Kidney capillary endothelial cell (primary cell): ENCODE measurements at regions not wholly inside any gene's neighbourhood (a gene's known extent, or its start where the extent isn't known, plus 50 kb on each side); places are given as distances from the start of the nearest gene placed in this dataset.

Experiments used
- DNase-seq: peaks from one replicate; pipeline ENCODE4 v3.0.0-alpha.2; 2018; ENCODE audit warnings: low spot score

- no peak for DNase-seq
These were observed 252.4 kb upstream of the FAT4 start for GRCh38 chr4:125062115-125063050.

GRCh38 chr4:125060376-125060775 lies 254.4 kb upstream of the FAT4 start:
- no peak for DNase-seq

GRCh38 chr4:125049711-125050110 lies 265.0 kb upstream of the FAT4 start:
- DNase-seq: no peak

DNA sequence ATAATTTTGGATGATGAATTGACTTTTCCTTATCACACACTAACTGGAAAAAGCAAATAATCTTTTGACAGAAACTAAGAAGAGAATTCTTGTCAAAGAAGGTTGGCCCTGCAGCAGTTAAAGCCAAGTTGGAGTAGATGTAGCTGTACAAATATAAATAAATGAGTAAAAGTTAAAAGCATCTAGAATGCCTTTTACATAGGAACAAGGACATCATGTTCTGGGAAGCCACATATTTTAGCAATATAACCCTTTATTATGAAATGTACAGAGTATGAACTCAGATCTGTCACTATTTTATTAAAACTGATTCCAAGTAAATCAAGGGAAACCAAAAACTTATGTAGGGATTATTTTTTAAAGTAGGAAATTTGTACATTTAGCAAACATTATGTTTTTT lies 269.4 kb upstream of the FAT4 start:
- no peak for DNase-seq

DNA sequence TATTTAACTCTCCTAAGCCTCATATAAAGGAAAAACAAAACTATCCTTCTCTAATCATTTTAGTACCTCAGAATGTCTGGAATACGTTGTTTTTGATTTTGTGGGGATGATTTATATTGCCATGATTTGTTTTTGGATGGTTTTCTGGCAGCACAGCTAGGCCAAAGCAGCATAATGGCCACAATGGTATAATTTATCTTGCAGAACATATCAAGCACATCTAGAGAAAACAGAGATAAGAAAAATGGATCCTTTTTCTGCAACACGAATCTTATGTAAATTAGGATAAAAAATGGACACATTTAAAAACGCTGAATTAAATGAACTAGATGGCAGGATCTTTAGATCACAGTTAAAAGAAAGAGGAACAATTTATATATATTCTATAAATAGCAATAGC lies 269.9 kb upstream of the FAT4 start:
- DNase-seq: no peak

DNA sequence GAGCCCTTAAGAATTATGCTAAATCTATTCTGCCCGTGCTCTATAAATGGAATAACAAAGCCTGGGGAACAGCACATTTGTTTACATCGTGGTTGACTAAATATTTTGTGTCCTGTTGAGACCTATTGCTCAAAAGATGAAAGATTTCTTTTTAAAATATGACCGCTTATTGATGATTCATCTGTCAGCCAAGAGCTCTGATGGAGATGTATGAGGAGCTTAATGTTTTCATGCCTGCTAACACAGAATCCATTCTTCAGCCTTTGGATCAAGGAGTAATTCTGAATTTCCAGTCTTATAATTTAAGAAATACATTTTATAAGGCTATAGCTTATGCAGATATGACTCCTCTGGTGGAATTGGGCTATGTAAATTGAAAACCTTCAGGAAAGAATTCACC lies 271.3 kb upstream of the FAT4 start:
- DNase-seq: no peak

GRCh38 chr4:125042041-125042440 lies 272.7 kb upstream of the FAT4 start:
- DNase-seq: no peak

DNA sequence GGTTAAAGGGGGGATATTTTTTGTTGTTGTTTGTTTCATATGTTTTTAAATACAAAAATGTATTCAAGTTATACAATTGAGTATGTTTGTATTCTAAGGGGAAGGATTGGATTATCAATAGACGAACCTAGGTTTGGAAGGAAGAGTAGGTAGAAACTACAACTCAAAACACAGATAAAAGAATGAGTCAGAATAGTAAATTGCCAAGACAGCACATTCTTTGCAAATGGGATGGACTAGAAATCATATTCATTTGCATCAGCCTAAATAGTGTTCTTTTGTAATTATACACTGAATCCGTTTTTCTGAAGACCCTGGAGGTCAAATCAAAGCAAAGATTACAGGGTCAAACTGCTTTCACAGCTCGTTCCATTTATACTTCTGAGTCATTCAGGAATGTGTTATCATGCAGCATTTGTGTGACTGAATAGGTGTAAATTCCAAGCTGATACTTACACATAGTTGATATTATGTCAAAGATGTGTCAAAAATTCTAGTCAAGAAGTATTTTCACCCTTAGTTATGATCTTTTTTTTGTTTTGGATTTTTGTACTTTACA lies 273.3 kb upstream of the FAT4 start:
- no peak for DNase-seq

- DNase-seq: no peak
These were observed 275.2 kb upstream of the FAT4 start for GRCh38 chr4:125039550-125039949.

- DNase-seq: no peak
These were observed 291.8 kb upstream of the FAT4 start for GRCh38 chr4:125022855-125023501.

- DNase-seq: no peak
These were observed 293.6 kb upstream of the FAT4 start for GRCh38 chr4:125021189-125021588.

DNA sequence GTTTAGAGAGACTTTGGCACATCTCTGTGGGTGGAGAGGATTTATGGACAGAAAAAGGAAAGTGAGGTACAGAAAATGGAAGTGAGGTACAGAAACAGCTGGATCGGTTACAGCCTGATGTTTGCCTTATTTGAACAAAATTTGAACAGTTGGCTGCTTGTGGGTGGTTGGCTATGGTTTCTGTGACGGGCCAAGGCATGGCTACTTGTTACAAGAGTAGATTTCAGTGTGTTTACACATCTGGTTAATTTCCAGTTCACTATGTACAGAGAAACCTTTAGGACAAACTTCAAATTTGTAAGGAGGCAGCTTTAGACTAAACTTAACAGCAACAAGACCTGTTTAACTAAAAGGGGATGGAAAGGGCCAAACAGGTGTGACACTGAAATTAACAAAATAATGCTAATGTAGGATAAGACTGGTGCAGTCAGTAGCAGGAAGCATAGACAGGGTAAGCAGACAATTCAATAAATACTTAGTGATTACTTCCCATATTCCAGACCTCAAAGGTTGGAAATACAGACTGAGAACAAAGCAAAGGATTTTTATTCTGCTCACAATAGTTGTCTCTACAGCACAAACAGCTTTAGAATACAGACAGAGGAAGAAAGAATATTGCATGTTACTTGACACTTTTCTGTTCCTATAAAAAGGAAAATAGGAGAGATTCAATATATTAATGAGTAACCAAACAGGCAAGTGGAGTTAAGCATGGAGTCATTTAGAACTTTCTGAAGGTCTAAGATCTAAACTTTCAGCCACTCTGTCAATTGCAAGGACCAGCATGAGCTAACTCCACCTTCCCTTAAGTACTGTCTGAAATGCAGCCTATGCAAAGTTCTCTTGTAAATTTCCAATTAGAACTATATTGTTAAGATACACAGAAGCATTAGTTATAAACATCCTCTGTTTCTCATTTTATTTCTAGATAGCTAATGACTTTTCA lies 294.4 kb upstream of the FAT4 start:
- DNase-seq: no peak

DNA sequence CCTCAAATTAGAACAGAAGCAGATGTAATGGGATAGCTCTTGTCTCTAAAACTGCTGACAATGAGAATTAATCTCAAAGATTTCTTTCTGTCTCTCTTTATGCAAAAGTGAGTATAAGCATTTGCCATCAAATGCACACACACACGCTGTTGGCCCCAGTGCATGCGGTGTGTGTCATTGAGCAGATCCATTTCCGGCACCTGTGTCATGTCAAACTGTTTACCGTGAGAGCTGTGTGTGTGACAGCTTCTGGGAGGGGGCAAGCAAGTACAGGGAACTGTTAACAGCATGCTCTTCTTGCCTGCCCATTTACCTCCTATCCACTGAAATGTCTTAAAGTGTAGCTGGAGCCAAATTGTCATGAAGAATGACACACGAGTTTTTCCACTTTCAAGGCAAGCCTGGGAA lies 297.9 kb upstream of the FAT4 start:
- no peak for DNase-seq

DNA sequence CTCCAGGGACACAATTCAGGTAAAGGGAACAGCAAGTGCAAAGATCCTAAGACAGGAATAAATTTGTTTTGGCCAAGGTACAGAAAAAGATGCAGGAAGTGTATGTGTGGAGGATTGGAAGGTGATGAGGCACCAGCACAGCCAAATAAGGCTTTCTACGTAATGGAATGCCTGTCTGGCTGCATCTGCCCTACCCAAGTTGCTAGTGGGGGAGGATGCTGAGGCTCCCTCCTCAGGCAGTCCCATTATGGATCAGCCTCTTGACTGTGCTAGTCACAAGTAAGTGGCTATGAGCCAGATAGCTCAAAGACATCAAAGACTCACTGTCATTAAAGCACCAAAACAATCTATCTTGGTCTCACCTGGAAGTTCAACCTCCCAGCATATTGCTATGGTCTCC lies 300.9 kb upstream of the FAT4 start:
- no peak for DNase-seq

DNA sequence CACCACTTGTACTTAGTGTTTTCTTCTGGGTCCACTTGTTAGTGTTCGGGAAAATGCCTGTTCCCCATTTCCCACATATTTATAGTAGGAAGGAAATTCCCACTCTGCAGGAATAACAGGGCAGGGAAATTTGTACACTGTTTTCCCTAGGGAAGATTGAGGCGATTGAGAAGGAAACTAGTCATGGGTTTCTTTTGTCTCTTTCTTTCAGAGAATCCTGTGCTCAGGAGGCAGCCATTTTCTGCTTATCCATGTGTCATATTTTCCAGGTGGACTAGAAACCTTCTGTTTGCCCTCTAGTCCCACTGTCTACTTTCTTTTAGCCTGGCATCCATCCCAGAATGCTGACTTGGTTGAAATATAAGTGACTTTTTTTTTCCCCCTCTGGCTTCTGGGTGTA lies 299.1 kb upstream of the ANKRD50 start:
- DNase-seq: no peak

DNA sequence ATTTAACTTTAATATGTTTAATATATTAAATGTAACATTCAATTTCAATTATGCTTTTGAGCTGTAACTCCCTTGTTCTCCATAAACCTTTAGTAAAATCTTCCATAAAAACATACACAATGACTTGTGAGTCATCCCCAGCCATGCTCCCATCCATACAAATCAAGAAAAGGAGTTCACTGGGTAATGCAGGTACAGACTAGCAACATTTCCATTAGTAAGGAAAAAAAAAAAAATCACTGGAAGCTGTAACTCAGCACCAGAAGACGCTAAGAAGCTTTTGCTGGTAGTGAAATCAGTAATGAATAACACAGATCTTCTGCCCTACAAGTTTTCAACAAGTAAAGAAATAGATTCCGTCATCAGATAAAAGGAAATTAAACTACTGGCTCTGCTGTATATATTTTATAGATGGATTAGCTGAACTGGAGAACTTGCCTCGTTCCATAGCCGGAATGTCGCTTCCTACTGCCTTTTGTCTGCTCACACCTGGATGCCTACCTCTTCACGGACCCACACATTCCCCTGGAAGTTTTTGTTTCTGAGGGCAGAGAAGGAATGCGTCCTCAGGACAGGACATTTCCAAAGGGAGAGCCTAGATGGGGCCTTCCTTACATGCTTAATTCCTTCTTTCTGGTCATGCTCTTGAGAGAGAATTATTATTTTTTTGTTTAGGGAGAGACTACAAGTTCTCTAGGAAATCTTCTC lies 298.4 kb upstream of the ANKRD50 start:
- DNase-seq: no peak

DNA sequence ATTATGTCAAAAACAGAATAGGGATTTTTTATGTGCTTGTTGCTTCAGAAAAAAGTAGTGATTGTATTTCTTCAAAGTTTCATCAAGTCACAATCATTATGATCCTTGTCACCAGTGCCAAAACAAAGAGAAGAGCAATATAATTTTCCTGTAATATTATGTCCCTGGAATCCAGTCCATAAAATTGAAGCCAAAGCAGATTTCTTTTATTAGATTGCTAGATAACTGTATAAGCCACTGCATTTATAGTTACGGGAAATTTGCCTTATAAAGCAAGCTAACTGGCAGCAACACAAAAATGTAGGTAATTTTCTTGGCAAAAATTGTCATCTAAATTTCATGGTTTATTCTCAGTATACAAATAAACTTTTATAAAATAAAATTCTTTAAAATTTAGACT lies 296.1 kb upstream of the ANKRD50 start:
- DNase-seq: no peak

GRCh38 chr4:125004676-125005075 lies 292.1 kb upstream of the ANKRD50 start:
- DNase-seq: no peak

DNA sequence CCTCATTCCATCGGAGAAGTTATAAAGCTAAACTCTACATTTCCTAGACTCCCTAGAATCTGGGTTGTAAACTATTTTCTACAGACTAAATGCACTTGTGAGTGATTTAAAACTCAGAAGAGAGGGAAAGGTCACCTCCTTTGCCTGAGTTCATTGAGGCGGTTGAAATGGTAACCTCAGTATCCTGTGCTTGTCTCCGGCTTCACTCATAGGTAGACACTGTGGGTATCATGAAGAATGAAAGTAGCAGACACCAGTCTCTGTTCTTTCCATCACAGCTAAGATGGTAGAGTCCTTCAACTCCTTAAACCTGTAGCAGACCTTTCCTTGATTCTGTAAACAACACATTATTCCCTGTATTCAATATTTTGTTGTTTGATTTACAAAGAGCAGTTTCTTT lies 291.3 kb upstream of the ANKRD50 start:
- DNase-seq: no peak

DNA sequence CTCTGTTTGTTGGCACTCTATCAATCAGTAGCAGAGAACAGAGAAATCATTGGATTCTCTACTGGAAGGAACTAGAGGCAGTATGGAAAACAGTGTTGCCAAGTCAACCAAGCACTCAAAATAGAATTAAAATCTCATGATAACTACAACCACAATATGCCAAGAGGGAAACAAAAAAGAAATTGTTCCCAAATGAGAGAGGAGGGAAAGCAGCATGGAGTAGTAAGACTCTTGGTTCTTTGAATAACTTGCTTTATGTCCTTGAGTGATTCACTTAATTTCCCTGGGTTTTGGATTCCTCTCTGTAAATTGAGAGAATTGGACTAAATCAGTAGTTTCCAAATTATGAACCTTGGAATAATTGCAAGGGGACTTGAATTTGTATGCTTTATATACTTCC lies 285.5 kb upstream of the ANKRD50 start:
- DNase-seq: no peak

DNA sequence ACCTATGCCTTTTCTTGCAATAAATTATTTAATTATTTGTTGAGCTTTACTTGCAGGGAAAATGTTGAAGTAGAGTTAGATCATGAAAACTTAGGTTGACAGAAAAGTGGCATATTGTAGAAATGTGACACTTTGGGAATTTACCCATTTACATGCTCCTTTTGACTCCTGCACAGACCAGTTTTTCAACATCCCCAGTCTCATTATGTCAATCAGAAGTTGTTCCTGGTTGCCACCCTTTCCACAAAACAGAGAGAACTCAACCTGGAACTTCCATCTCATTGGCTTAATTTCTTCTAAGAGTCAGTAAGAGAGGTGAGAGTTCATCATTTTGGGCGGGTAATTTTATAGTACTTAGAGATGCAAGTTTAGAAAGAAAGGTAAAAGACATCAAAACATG lies 284.6 kb upstream of the ANKRD50 start:
- no peak for DNase-seq

DNA sequence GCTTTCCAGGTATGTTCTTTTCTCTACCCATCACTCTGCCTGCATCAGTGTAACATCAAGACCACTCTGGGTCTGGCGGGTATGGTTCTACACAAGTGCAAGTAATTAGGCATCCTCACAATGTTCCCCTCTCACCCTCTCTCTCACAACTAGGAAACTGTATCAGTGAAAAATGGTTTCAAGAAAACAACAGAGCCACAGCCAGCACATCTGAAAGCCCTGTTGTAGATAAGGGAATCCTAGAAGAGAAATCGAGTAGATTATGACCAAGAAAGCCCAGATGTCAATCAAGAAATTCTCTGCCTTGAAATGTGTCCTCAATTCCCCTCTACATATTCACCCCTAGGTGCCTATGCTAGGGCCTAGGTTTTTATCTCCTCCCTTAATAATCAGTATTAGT lies 281.3 kb upstream of the ANKRD50 start:
- DNase-seq: no peak
